GM18907 (cell line): ENCODE measurements at regions not wholly inside any gene's neighbourhood (a gene's known extent, or its start where the extent isn't known, plus 50 kb on each side); places are given as distances from the start of the nearest gene placed in this dataset.

Experiments
- ATAC-seq: cut with Tn5 transposase; IDR thresholded peaks from one replicate; pipeline ENCODE4 v1.9.1; 2021; ENCODE audit warnings: mild to moderate bottlenecking, moderate library complexity; ENCODE audit not compliant: unreplicated experiment

- no peak for ATAC-seq
Observed at GRCh38 chr2:207403141-207403540, 126.6 kb upstream of the CREB1 start.

GRCh38 chr2:207403950-207404349 lies 125.8 kb upstream of the CREB1 start:
- no peak for ATAC-seq

- no peak for ATAC-seq
Observed at GRCh38 chr2:207405150-207405549, 124.6 kb upstream of the CREB1 start.

GRCh38 chr2:207408086-207408794 lies 121.5 kb upstream of the CREB1 start:
- peak; percentile 97 for ATAC-seq

- no peak for ATAC-seq
Observed at GRCh38 chr2:207409517-207409916, 120.2 kb upstream of the CREB1 start.

- ATAC-seq, result no peak
Observed at GRCh38 chr2:207412787-207413310, 116.9 kb upstream of the CREB1 start.

- ATAC-seq, result no peak
Observed at GRCh38 chr2:207413376-207413907, 116.3 kb upstream of the CREB1 start.

- ATAC-seq, result no peak
Observed at GRCh38 chr2:207416111-207416510, 113.7 kb upstream of the CREB1 start.

GRCh38 chr2:207416900-207417299 lies 112.9 kb upstream of the CREB1 start:
- ATAC-seq, result no peak

- ATAC-seq, result no peak
Observed at GRCh38 chr2:207417301-207417718, 112.5 kb upstream of the CREB1 start.

- ATAC-seq, result no peak
Observed at GRCh38 chr2:207418419-207418818, 111.3 kb upstream of the CREB1 start.

- no peak for ATAC-seq
Observed at GRCh38 chr2:207419331-207419730, 110.4 kb upstream of the CREB1 start.

- ATAC-seq, result no peak
Observed at GRCh38 chr2:207421671-207422070, 108.1 kb upstream of the CREB1 start.

GRCh38 chr2:207422380-207422779 lies 107.4 kb upstream of the CREB1 start:
- ATAC-seq, result no peak

GRCh38 chr2:207423886-207424285 lies 105.9 kb upstream of the CREB1 start:
- peak; percentile 98 for ATAC-seq

- ATAC-seq, result no peak
Observed at GRCh38 chr2:207427986-207428385, 101.8 kb upstream of the CREB1 start.

GRCh38 chr2:207428573-207428972 lies 101.2 kb upstream of the CREB1 start:
- ATAC-seq, result no peak

GRCh38 chr2:207432453-207432852 lies 97.3 kb upstream of the CREB1 start:
- ATAC-seq, result no peak

GRCh38 chr2:207434306-207434705 lies 95.5 kb upstream of the CREB1 start:
- ATAC-seq, result no peak

- no peak for ATAC-seq
Observed at GRCh38 chr2:207434899-207435465, 94.8 kb upstream of the CREB1 start.

GRCh38 chr2:207437136-207437523 lies 92.6 kb upstream of the CREB1 start:
- no peak for ATAC-seq

GRCh38 chr2:207437524-207438143 lies 92.1 kb upstream of the CREB1 start:
- ATAC-seq, result no peak
